A673 (cell line): ENCODE measurements at regions not wholly inside any gene's neighbourhood (a gene's known extent, or its start where the extent isn't known, plus 50 kb on each side); places are given as distances from the start of the nearest gene placed in this dataset.
"Not testable (repeated sequence)": the region's sequence is repeated elsewhere in the genome, so short reads cannot be mapped to it uniquely, and the experiment has no call there.

Source experiments
- EZH2 ChIP-seq: fragments of 200-600 bp; sonication (generic); IDR thresholded peaks from 2 replicates; pipeline ENCODE4 v1.6.1; 2017; ENCODE audit warnings: borderline replicate concordance, low read depth, mild to moderate bottlenecking, mixed read lengths, antibody characterized with exemption, low read length; ENCODE audit not compliant: poor library complexity, severe bottlenecking
- TF ChIP-seq, protein P1 (sequence below): fragments of 300-800, 200-600 bp; sonication (generic); conservative IDR thresholded peaks from 2 replicates; pipeline ENCODE4 v1.5.1; 2017; ENCODE audit warnings: low read depth, mild to moderate bottlenecking, antibody characterized with exemption, low read length, moderate library complexity, mixed read lengths

DNA sequence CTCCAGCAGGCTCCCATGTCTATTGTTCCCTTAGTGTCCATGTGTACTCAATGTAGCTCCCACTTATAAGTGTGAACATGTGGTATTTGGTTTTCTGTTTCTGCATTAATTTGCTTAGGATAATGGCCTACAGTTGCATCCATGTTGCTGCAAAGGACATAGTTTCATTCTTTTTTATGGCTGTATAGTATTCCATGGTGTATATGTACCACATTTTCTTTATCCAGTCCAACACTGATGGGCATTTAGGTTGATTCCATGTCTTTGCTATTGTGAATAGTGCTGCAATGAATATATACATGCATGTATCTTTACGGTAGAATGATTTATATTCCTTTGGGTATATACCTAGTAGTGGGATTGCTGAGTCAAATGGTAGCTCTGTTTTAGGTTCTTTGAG is 116.5 kb upstream of the UGP2 start:
- TF ChIP-seq EZH2 = not testable (repeated sequence)
- TF ChIP-seq, protein P1, sequence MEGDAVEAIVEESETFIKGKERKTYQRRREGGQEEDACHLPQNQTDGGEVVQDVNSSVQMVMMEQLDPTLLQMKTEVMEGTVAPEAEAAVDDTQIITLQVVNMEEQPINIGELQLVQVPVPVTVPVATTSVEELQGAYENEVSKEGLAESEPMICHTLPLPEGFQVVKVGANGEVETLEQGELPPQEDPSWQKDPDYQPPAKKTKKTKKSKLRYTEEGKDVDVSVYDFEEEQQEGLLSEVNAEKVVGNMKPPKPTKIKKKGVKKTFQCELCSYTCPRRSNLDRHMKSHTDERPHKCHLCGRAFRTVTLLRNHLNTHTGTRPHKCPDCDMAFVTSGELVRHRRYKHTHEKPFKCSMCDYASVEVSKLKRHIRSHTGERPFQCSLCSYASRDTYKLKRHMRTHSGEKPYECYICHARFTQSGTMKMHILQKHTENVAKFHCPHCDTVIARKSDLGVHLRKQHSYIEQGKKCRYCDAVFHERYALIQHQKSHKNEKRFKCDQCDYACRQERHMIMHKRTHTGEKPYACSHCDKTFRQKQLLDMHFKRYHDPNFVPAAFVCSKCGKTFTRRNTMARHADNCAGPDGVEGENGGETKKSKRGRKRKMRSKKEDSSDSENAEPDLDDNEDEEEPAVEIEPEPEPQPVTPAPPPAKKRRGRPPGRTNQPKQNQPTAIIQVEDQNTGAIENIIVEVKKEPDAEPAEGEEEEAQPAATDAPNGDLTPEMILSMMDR = not testable (repeated sequence)
